ENCODE measurements at regions not wholly inside any gene's neighbourhood (a gene's known extent, or its start where the extent isn't known, plus 50 kb on each side); places are given as distances from the start of the nearest gene placed in this dataset.

DNA sequence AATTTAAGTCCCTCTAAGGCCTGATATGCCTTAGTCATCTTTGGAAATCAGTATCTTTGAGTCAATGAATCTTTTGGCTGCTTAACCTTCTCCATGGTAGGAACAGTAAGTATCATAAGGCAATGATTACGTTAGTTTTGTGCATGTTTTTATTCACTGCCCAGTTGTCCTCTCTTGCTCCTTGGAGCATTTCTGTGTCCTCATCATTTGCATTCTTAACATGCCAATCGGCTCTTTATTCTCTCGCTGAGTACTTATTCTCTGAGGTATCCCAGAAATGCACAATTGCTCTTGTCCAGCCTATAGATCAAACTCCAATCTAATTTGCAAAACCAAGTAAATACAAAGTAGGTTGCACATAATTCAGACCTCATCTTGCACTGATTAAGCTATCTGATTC is 405.0 kb upstream of the IL12A start:
- no peak for TF ChIP-seq POLR2AphosphoS5 (IDR thresholded peaks at IDR 0.05; ENCODE audit: low read depth, low read length)
- no peak for TF ChIP-seq EZH2 (IDR thresholded peaks at IDR 0.05)
- TF ChIP-seq RAD21 (IDR thresholded peaks at IDR 0.05; ENCODE audit: low read depth), result no peak
- TF ChIP-seq, protein P1, sequence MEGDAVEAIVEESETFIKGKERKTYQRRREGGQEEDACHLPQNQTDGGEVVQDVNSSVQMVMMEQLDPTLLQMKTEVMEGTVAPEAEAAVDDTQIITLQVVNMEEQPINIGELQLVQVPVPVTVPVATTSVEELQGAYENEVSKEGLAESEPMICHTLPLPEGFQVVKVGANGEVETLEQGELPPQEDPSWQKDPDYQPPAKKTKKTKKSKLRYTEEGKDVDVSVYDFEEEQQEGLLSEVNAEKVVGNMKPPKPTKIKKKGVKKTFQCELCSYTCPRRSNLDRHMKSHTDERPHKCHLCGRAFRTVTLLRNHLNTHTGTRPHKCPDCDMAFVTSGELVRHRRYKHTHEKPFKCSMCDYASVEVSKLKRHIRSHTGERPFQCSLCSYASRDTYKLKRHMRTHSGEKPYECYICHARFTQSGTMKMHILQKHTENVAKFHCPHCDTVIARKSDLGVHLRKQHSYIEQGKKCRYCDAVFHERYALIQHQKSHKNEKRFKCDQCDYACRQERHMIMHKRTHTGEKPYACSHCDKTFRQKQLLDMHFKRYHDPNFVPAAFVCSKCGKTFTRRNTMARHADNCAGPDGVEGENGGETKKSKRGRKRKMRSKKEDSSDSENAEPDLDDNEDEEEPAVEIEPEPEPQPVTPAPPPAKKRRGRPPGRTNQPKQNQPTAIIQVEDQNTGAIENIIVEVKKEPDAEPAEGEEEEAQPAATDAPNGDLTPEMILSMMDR (IDR thresholded peaks at IDR 0.05 in 2 of 3, conservative IDR thresholded peaks at IDR 0.05 in 1 of 3; ENCODE audit: borderline replicate concordance in 1 of 3, insufficient read depth in 1 of 3, low read depth in 2 of 3, low read length in 2 of 3), result no peak
- no peak for TF ChIP-seq POLR2A (IDR thresholded peaks at IDR 0.05; ENCODE audit: borderline replicate concordance, extremely low read depth, insufficient read depth, insufficient read length)
- TF ChIP-seq ZNF274 (IDR thresholded peaks at IDR 0.05; ENCODE audit: low read depth, low read length), result no peak
- TF ChIP-seq SP1 (IDR thresholded peaks at IDR 0.05; ENCODE audit: low read depth), result no peak
- no peak for TF ChIP-seq ZFX (IDR thresholded peaks at IDR 0.05)
- TF ChIP-seq EGR1 (IDR thresholded peaks at IDR 0.05; ENCODE audit: low read depth), result no peak
- TF ChIP-seq TCF7L2 (IDR thresholded peaks at IDR 0.05; ENCODE audit: borderline replicate concordance, extremely low read depth, insufficient read depth, insufficient read length), result no peak
- TF ChIP-seq EZH2phosphoT487 (IDR thresholded peaks at IDR 0.05; ENCODE audit: borderline replicate concordance), result no peak
- TF ChIP-seq, protein P2, sequence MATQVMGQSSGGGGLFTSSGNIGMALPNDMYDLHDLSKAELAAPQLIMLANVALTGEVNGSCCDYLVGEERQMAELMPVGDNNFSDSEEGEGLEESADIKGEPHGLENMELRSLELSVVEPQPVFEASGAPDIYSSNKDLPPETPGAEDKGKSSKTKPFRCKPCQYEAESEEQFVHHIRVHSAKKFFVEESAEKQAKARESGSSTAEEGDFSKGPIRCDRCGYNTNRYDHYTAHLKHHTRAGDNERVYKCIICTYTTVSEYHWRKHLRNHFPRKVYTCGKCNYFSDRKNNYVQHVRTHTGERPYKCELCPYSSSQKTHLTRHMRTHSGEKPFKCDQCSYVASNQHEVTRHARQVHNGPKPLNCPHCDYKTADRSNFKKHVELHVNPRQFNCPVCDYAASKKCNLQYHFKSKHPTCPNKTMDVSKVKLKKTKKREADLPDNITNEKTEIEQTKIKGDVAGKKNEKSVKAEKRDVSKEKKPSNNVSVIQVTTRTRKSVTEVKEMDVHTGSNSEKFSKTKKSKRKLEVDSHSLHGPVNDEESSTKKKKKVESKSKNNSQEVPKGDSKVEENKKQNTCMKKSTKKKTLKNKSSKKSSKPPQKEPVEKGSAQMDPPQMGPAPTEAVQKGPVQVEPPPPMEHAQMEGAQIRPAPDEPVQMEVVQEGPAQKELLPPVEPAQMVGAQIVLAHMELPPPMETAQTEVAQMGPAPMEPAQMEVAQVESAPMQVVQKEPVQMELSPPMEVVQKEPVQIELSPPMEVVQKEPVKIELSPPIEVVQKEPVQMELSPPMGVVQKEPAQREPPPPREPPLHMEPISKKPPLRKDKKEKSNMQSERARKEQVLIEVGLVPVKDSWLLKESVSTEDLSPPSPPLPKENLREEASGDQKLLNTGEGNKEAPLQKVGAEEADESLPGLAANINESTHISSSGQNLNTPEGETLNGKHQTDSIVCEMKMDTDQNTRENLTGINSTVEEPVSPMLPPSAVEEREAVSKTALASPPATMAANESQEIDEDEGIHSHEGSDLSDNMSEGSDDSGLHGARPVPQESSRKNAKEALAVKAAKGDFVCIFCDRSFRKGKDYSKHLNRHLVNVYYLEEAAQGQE (IDR thresholded peaks at IDR 0.05; ENCODE audit: low read depth), result no peak
- no peak for TF ChIP-seq YY1 (IDR thresholded peaks at IDR 0.05; ENCODE audit: extremely low read depth, insufficient replicate concordance, low read depth, low read length)

All from HCT116 (cell line).